SK-N-SH (cell line): ENCODE measurements at regions not wholly inside any gene's neighbourhood (a gene's known extent, or its start where the extent isn't known, plus 50 kb on each side); places are given as distances from the start of the nearest gene placed in this dataset.

ENCODE experiments used
- CTCF ChIA-PET: fragments of 300-600, 350-600 bp; formaldehyde crosslinking; extraction: SDS; loops from one replicate; lab custom pipeline; 2021; lab: Yijun Ruan, JAX
- POLR2A ChIA-PET: fragments of 350-600 bp; sonication (Branson Sonifier 250); formaldehyde crosslinking; extraction: SDS; loops from one replicate; lab custom pipeline; 2020; ENCODE audit warnings: antibody characterized with exemption, inconsistent platforms; lab: Yijun Ruan, JAX
- DNase-seq: peaks from one replicate; pipeline ENCODE4 v3.0.0; 2012
- H2AFZ ChIP-seq: fragments of 200-600 bp; sonication (generic); 2 replicates; pipeline ENCODE4 v1.8.1; 2016; ENCODE audit warnings: antibody characterized with exemption, mild to moderate bottlenecking, low read depth
- H3F3A ChIP-seq: fragments of 200-600 bp; sonication (generic); replicated peaks from 2 replicates; pipeline ENCODE3; 2016; ENCODE audit warnings: antibody characterized with exemption, mild to moderate bottlenecking; ENCODE audit not compliant: insufficient read depth
- H3K27ac ChIP-seq, 2 experiments: fragments of 200-500 bp in 1 of 2; fragments of 200-600 bp in 1 of 2; sonication (Bioruptor generic) in 1 of 2; sonication (generic), shearing (Covaris generic) in 1 of 2; 2 replicates each; pipeline versions ENCODE4 v1.5.1 to v1.6.1; 2014 to 2016; ENCODE audit warnings: low read depth in 2 of 2, inconsistent platforms in 1 of 2, low read length in 1 of 2, mild to moderate bottlenecking in 1 of 2, mixed read lengths in 1 of 2
- H3K27me3 ChIP-seq: fragments of 200-600 bp; sonication (generic), shearing (Covaris generic); 2 replicates; pipeline ENCODE4 v1.6.1; 2016; ENCODE audit warnings: mixed run types; ENCODE audit not compliant: insufficient read depth
- H3K36me3 ChIP-seq, 2 experiments: fragments of 200-500 bp in 1 of 2; fragments of 200-600 bp in 1 of 2; sonication (Bioruptor generic) in 1 of 2; sonication (generic) in 1 of 2; replicated peaks in 1 of 2; 2 replicates each; pipeline versions ENCODE3 to v1.5.1; 2014 to 2016; ENCODE audit warnings: low read length in 1 of 2, mild to moderate bottlenecking in 1 of 2; ENCODE audit not compliant: insufficient read depth in 2 of 2, control insufficient read depth in 1 of 2
- H3K4me1 ChIP-seq, 2 experiments: fragments of 200-500 bp in 1 of 2; fragments of 200-600 bp in 1 of 2; sonication (Bioruptor generic) in 1 of 2; sonication (generic), shearing (Covaris generic) in 1 of 2; 2 replicates each; pipeline versions ENCODE4 v1.5.1 to v1.6.1; 2014 to 2016; ENCODE audit warnings: low read depth in 1 of 2, low read length in 1 of 2, mixed run types in 1 of 2; ENCODE audit not compliant: insufficient read depth in 2 of 2, control insufficient read depth in 1 of 2
- H3K4me2 ChIP-seq: fragments of 200-600 bp; sonication (generic), shearing (Covaris generic); 2 replicates; pipeline ENCODE4 v1.6.1; 2017; ENCODE audit warnings: mixed run types
- H3K4me3 ChIP-seq, 2 experiments: fragments of 200-500 bp in 1 of 2; fragments of 200-600 bp in 1 of 2; sonication (Bioruptor generic) in 1 of 2; sonication (generic), shearing (Covaris generic) in 1 of 2; 2 replicates each; pipeline versions ENCODE4 v1.5.1 to v1.8.1; 2014 to 2016; ENCODE audit warnings: low read depth in 2 of 2, inconsistent platforms in 1 of 2, low read length in 1 of 2, mild to moderate bottlenecking in 1 of 2, mixed read lengths in 1 of 2, moderate library complexity in 1 of 2
- H3K79me2 ChIP-seq: fragments of 200-600 bp; sonication (generic); 2 replicates; pipeline ENCODE4 v1.8.1; 2017; ENCODE audit warnings: mild to moderate bottlenecking; ENCODE audit not compliant: insufficient read depth
- H3K9ac ChIP-seq: fragments of 200-600 bp; sonication (generic); 2 replicates; pipeline ENCODE4 v1.6.1; 2017; ENCODE audit warnings: mixed run types
- H3K9me2 ChIP-seq: fragments of 200-600 bp; sonication (generic); 2 replicates; pipeline ENCODE4 v1.6.1; 2017; ENCODE audit warnings: mixed run types
- H3K9me3 ChIP-seq: fragments of 200-600 bp; sonication (generic); 2 replicates; pipeline ENCODE4 v1.6.1; 2017; ENCODE audit warnings: mixed run types, mild to moderate bottlenecking, moderate library complexity
- H4K20me1 ChIP-seq: fragments of 200-600 bp; sonication (generic); 2 replicates; pipeline ENCODE4 v1.6.1; 2017; ENCODE audit warnings: mild to moderate bottlenecking, mixed run types; ENCODE audit not compliant: insufficient read depth
- EP300 ChIP-seq, 2 experiments: IDR thresholded peaks; 2 replicates each; pipeline versions ENCODE4 v1.4.0 to v1.6.1; 2012; ENCODE audit warnings: borderline replicate concordance in 1 of 2, low read depth in 1 of 2, low read length in 1 of 2
- EZH2phosphoT487 ChIP-seq: fragments of 200-600 bp; sonication (generic); IDR thresholded peaks from 2 replicates; pipeline ENCODE4 v1.6.1; 2017; ENCODE audit warnings: low read depth, mixed run types, mild to moderate bottlenecking, antibody characterized with exemption, moderate library complexity, borderline replicate concordance
- FOSL2 ChIP-seq: IDR thresholded peaks from 2 replicates; pipeline ENCODE4 v1.4.0; 2012; ENCODE audit warnings: low read depth, mild to moderate bottlenecking, moderate library complexity, borderline replicate concordance
- FOXJ3 ChIP-seq: sonication (generic); formaldehyde crosslinking; IDR thresholded peaks from 2 replicates; pipeline ENCODE4 v1.5.1; 2020; ENCODE audit warnings: mild to moderate bottlenecking, missing genetic modification reagents
- GATA2 ChIP-seq: sonication (generic); formaldehyde crosslinking; IDR thresholded peaks from 2 replicates; pipeline ENCODE4 v1.5.0; 2020; ENCODE audit warnings: mild to moderate bottlenecking, missing genetic modification reagents
- IRF3 ChIP-seq: fragments of 150-350 bp; IDR thresholded peaks from 2 replicates; pipeline ENCODE4 v1.6.1; 2016; ENCODE audit warnings: mild to moderate bottlenecking, low read depth, low read length
- JUND ChIP-seq: IDR thresholded peaks from 2 replicates; pipeline ENCODE4 v1.4.0; 2012
- MEF2A ChIP-seq: IDR thresholded peaks from 2 replicates; pipeline ENCODE4 v1.4.0; 2012; ENCODE audit warnings: low read depth, borderline replicate concordance
- MXI1 ChIP-seq: IDR thresholded peaks from 2 replicates; pipeline ENCODE4 v1.6.1; 2012; ENCODE audit warnings: mild to moderate bottlenecking, low read depth, low read length, improper control_type of control experiment
- PBX3 ChIP-seq: IDR thresholded peaks from 2 replicates; pipeline ENCODE4; 2012
- POLR2AphosphoS5 ChIP-seq: IDR thresholded peaks from 2 replicates; pipeline ENCODE4 v1.6.1; 2012; ENCODE audit warnings: low read depth, low read length
- REST ChIP-seq: IDR thresholded peaks from 2 replicates; pipeline ENCODE4 v1.6.1; 2012; ENCODE audit warnings: mild to moderate bottlenecking, low read depth, low read length, moderate library complexity
- SIN3A ChIP-seq: IDR thresholded peaks from 2 replicates; pipeline ENCODE4 v1.6.1; 2012; ENCODE audit warnings: low read depth, mild to moderate bottlenecking, low read length, moderate library complexity, borderline replicate concordance
- SMC3 ChIP-seq: IDR thresholded peaks from 2 replicates; pipeline ENCODE4 v1.6.1; 2012; ENCODE audit warnings: low read depth, low read length, improper control_type of control experiment
- TAF1 ChIP-seq: IDR thresholded peaks from 2 replicates; pipeline ENCODE4 v1.6.1; 2012; ENCODE audit warnings: low read depth, mild to moderate bottlenecking, low read length, moderate library complexity, borderline replicate concordance
- TCF12 ChIP-seq: IDR thresholded peaks from 2 replicates; pipeline ENCODE4 v1.4.0; 2012
- USF1 ChIP-seq: IDR thresholded peaks from 2 replicates; pipeline ENCODE4 v1.4.0; 2012; ENCODE audit warnings: low read depth, borderline replicate concordance
- ZBTB33 ChIP-seq: IDR thresholded peaks from 2 replicates; pipeline ENCODE4 v1.4.0; 2012; ENCODE audit warnings: low read depth, borderline replicate concordance
- WGBS: methylation state at CpG from one replicate; pipeline ENCODE4 v1.1.6; 2017; ENCODE audit warnings: low lambda C conversion rate; 5-methylcytosine and 5-hydroxymethylcytosine counted together

GRCh38 chr9:82574911-82575310 is 488.0 kb downstream of the RASEF start:
- Histone ChIP-seq H4K20me1 (no peaks in the 10 kb centered on the region), H3K27ac (no peak overlapping the region), H3K79me2 (no peaks in the 10 kb centered on the region), H3F3A (no peaks in the 10 kb centered on the region), H3K9ac (no peak overlapping the region), H3K4me2 (no peak overlapping the region), H3K4me3 (no peak overlapping the region), H3K9me2 (no peaks in the 10 kb centered on the region), H3K27me3 (no peaks in the 10 kb centered on the region), H3K9me3 (no peaks in the 10 kb centered on the region), H3K4me1 (no peaks in the 10 kb centered on the region; a peak in 1 of 4 replicates), H3K36me3 (no peaks in the 10 kb centered on the region), H2AFZ (no peak overlapping the region)
- TF ChIP-seq TAF1 (no peak), PBX3 (no peak), MEF2A (no peak), POLR2AphosphoS5 (no peak), MXI1 (no peak), EZH2phosphoT487 (no peak), JUND (no peak), USF1 (no peak), TCF12 (no peak)
- DNase-seq = no peak
- POLR2A ChIA-PET = no interaction called here
- CTCF ChIA-PET = interaction anchor here (0.7 to 1.2 kb wide), 2 partner anchors 9 to 10 kb away, joined by 3 read pairs; no protein-coding TSS in a partner anchor

GRCh38 chr9:82580921-82581320 is 482.0 kb downstream of the RASEF start:
- Histone ChIP-seq H3K9ac (no peak overlapping the region), H3K27ac (no peak overlapping the region), H3F3A (no peaks in the 10 kb centered on the region), H2AFZ (no peak overlapping the region), H3K27me3 (no peaks in the 10 kb centered on the region), H3K4me2 (no peak overlapping the region), H3K9me3 (no peaks in the 10 kb centered on the region), H3K79me2 (no peaks in the 10 kb centered on the region), H3K36me3 (no peaks in the 10 kb centered on the region), H4K20me1 (no peaks in the 10 kb centered on the region), H3K9me2 (no peaks in the 10 kb centered on the region), H3K4me1 (peaks cover 0 to 5% of the 10 kb centered on the region in 2 experiments; a peak in 2 of 4 replicates), H3K4me3 (no peak overlapping the region)
- no peak for DNase-seq
- POLR2A ChIA-PET = no interaction called here
- WGBS = 43% methylated on average over 2 of the region's 2 CpGs
- CTCF ChIA-PET = no interaction called here
- TF ChIP-seq TAF1 (no peak), SMC3 (no peak), USF1 (no peak), GATA2 (CRISPR knock-in tag) (no peak), IRF3 (no peak), SIN3A (no peak), JUND (no peak), MXI1 (no peak), POLR2AphosphoS5 (no peak), FOXJ3 (CRISPR knock-in tag) (no peak), ZBTB33 (no peak), REST (no peak), EP300 (IDR thresholded peaks at IDR 0.05; ENCODE audit: borderline replicate concordance in 1 of 2, low read depth in 1 of 2, low read length in 1 of 2) (no peak), FOSL2 (no peak)
